ENCODE measurements at regions not wholly inside any gene's neighbourhood (a gene's known extent, or its start where the extent isn't known, plus 50 kb on each side); places are given as distances from the start of the nearest gene placed in this dataset.

DNA sequence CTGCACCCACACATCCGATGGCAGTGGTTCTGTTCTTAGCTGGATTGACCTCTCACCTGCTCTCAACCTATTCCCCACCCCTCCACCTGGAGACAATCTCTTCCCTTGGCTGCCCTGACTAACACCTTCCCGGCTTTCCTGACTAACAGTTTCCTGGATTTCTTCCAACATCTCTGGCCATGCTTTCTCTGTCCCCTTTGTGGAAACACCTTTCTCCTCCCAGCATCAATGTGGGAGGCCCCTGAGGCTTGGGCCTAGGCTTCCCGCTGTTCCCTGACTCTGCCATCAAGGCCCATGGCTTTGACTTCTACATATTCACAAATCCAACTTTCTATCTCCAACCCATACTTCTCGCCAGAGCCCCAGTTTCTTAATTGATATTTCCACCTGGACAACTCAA, 142.8 kb upstream of the ATP2B2 start:
- TF ChIP-seq, protein P1, sequence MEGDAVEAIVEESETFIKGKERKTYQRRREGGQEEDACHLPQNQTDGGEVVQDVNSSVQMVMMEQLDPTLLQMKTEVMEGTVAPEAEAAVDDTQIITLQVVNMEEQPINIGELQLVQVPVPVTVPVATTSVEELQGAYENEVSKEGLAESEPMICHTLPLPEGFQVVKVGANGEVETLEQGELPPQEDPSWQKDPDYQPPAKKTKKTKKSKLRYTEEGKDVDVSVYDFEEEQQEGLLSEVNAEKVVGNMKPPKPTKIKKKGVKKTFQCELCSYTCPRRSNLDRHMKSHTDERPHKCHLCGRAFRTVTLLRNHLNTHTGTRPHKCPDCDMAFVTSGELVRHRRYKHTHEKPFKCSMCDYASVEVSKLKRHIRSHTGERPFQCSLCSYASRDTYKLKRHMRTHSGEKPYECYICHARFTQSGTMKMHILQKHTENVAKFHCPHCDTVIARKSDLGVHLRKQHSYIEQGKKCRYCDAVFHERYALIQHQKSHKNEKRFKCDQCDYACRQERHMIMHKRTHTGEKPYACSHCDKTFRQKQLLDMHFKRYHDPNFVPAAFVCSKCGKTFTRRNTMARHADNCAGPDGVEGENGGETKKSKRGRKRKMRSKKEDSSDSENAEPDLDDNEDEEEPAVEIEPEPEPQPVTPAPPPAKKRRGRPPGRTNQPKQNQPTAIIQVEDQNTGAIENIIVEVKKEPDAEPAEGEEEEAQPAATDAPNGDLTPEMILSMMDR (IDR thresholded peaks at IDR 0.05), result no peak
- TF ChIP-seq EZH2phosphoT487 (IDR thresholded peaks at IDR 0.05) (no peak), EZH2 (IDR thresholded peaks at IDR 0.05) (no peak)
